ENCODE measurements at regions not wholly inside any gene's neighbourhood (a gene's known extent, or its start where the extent isn't known, plus 50 kb on each side); places are given as distances from the start of the nearest gene placed in this dataset.

GRCh38 chr22:44437216-44438055 is 60.6 kb downstream of the RTL6 start:
- Histone ChIP-seq H3K4me2 (peak overlapping the region in 3 of 11 experiments; percentile 7 to 14 (median 10); a peak in 1 of 22 replicates), H4K20me1 (peaks cover 0 to 5% (median 0%) of the 10 kb centered on the region in 11 experiments; a peak in 3 of 22 replicates), H3K36me3 (no peaks in the 10 kb centered on the region), H3K27ac (no peak overlapping the region), H3K27me3 (no peaks in the 10 kb centered on the region), H3K4me1 (peaks cover 0 to 48% (median 40%) of the 10 kb centered on the region in 10 experiments; a peak in 15 of 20 replicates), H3K4me3 (no peak overlapping the region), H3K9me3 (replicated peaks in 1 of 11) (no peaks in the 10 kb centered on the region), H3K9ac (no peak overlapping the region)
- TF ChIP-seq Cebpa-rat (IDR thresholded peaks at IDR 0.05) = no peak

- Histone ChIP-seq H3K27ac (no peak overlapping the region), H3K9ac (no peak overlapping the region), H3K27me3 (no peaks in the 10 kb centered on the region), H3K36me3 (no peaks in the 10 kb centered on the region), H3K4me2 (peak overlapping the region in 3 of 11 experiments; percentile 7 to 14 (median 10); a peak in 1 of 22 replicates), H3K9me3 (replicated peaks in 1 of 11) (no peaks in the 10 kb centered on the region), H3K4me3 (no peak overlapping the region), H3K4me1 (peaks cover 0 to 42% (median 33%) of the 10 kb centered on the region in 10 experiments; a peak in 15 of 20 replicates), H4K20me1 (peaks cover 0 to 5% (median 0%) of the 10 kb centered on the region in 11 experiments; a peak in 3 of 22 replicates)
- TF ChIP-seq Cebpa-rat (IDR thresholded peaks at IDR 0.05) = no peak
These were observed 61.3 kb downstream of the RTL6 start for GRCh38 chr22:44436736-44437135.

DNA sequence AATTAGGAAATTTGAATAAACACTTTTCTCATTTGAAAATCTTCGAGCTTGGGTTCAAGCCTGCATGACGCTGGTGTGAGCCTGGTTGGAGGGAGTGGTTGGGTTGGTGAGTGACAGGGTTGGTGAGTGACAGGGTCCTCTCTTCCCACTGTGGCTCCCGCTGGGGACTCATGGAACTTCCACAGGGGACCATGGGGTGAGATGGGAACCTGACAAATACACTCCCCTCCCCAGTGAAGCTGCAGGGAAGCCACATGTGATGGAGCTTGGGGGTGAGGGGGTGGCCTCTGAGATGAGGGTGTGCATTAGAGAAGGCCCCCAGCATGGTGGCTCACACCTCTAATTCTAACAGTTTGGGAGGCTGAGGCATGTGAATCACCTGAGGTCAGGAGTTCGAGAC is 66.8 kb downstream of the RTL6 start:
- Histone ChIP-seq H3K9ac (no peak overlapping the region), H3K4me3 (no peak overlapping the region), H3K36me3 (no peaks in the 10 kb centered on the region), H3K27me3 (no peaks in the 10 kb centered on the region), H3K9me3 (replicated peaks in 1 of 11) (no peaks in the 10 kb centered on the region), H3K27ac (no peak overlapping the region), H3K4me2 (no peak overlapping the region), H3K4me1 (no peaks in the 10 kb centered on the region), H4K20me1 (no peaks in the 10 kb centered on the region)
- TF ChIP-seq Cebpa-rat (IDR thresholded peaks at IDR 0.05) = no peak

DNA sequence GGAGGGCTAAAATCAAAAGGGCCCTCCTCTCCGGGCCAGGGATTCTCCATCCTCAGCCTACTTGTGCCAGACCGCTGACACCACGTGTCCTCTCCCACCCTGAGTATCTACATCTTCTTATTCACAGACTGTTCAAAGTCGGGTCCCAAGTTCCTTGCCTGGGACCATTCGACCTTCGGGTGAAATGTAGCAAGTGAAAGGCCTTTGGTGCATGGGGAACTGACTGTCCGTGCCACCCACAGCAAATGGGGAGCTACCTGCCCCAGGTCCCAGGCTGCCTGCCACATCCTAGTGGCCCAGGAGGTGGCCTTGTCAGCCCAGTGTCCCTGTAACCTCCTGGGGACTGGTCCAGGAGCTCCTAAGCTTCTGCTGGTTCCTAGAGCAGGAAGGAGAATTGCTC is 67.3 kb downstream of the RTL6 start:
- H3K4me2 ChIP-seq = no peak overlapping the region
- H3K27ac ChIP-seq = no peak overlapping the region
- no peak overlapping the region for H3K9ac ChIP-seq
- H3K36me3 ChIP-seq = no peaks in the 10 kb centered on the region
- no peak for TF ChIP-seq Cebpa-rat (IDR thresholded peaks at IDR 0.05)
- H3K27me3 ChIP-seq = no peaks in the 10 kb centered on the region
- no peaks in the 10 kb centered on the region for H4K20me1 ChIP-seq
- H3K4me1 ChIP-seq = no peaks in the 10 kb centered on the region
- no peaks in the 10 kb centered on the region for H3K9me3 ChIP-seq (replicated peaks in 1 of 11)
- no peak overlapping the region for H3K4me3 ChIP-seq

DNA sequence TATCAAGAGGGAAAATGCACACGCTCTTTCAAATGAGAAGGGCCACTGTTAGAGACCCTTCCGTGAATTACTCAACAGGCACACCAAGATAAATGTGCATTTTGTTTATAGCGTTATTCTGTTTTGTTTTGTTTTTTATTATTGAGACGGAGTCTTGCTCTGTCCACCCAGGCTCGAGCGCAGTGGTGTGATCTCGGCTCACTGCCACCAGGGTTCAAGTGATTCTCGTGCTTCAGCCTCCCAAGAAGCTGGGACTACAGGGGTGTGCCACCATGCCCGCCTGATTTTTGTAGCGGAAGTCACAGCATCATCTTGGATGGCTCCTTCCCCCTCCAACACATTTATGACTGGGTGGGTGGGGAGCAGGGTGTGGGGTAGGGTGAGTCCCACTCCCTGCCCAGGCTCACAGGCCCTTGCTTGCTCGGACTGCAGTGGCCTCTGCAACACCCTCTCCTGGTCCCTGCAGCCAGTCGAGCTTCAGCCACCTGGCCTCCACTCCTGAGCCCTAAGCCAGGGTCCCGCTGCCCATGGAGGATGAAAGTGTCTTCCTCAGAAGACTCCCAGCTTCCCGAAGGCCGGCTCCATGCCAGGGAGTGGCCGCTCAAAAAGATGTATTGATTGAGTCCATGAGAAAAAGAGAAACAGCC is 68.0 kb downstream of the RTL6 start:
- Histone ChIP-seq H3K4me3 (no peak overlapping the region), H3K9ac (no peak overlapping the region), H3K9me3 (replicated peaks in 1 of 11) (no peaks in the 10 kb centered on the region), H3K27ac (no peak overlapping the region), H3K4me2 (no peak overlapping the region), H4K20me1 (no peaks in the 10 kb centered on the region), H3K27me3 (no peaks in the 10 kb centered on the region), H3K4me1 (no peaks in the 10 kb centered on the region), H3K36me3 (no peaks in the 10 kb centered on the region)
- TF ChIP-seq Cebpa-rat (IDR thresholded peaks at IDR 0.05) = no peak

GRCh38 chr22:44428941-44429830 is 68.8 kb downstream of the RTL6 start:
- no peak for TF ChIP-seq Cebpa-rat (IDR thresholded peaks at IDR 0.05)
- Histone ChIP-seq H3K27ac (no peak overlapping the region), H3K36me3 (no peaks in the 10 kb centered on the region), H3K27me3 (no peaks in the 10 kb centered on the region), H3K9me3 (replicated peaks in 1 of 11) (no peaks in the 10 kb centered on the region), H4K20me1 (no peaks in the 10 kb centered on the region), H3K9ac (no peak overlapping the region), H3K4me3 (no peak overlapping the region), H3K4me1 (no peaks in the 10 kb centered on the region), H3K4me2 (no peak overlapping the region)

- no peak overlapping the region for H3K9ac ChIP-seq
- no peak overlapping the region for H3K27ac ChIP-seq
- no peaks in the 10 kb centered on the region for H3K27me3 ChIP-seq
- no peak for TF ChIP-seq Cebpa-rat (IDR thresholded peaks at IDR 0.05)
- no peaks in the 10 kb centered on the region for H3K4me1 ChIP-seq
- no peaks in the 10 kb centered on the region for H3K9me3 ChIP-seq (replicated peaks in 1 of 11)
- H3K36me3 ChIP-seq = no peaks in the 10 kb centered on the region
- H3K4me2 ChIP-seq = no peak overlapping the region
- no peaks in the 10 kb centered on the region for H4K20me1 ChIP-seq
- no peak overlapping the region for H3K4me3 ChIP-seq
These were observed 70.2 kb downstream of the RTL6 start for GRCh38 chr22:44427611-44428470.

- Histone ChIP-seq H3K9me3 (replicated peaks in 1 of 11) (peaks cover 0 to 3% (median 0%) of the 10 kb centered on the region in 11 experiments; a peak in 5 of 22 replicates), H3K4me3 (no peak overlapping the region), H3K4me2 (no peak overlapping the region), H3K27ac (no peak overlapping the region), H3K9ac (no peak overlapping the region), H4K20me1 (no peaks in the 10 kb centered on the region), H3K4me1 (no peaks in the 10 kb centered on the region), H3K36me3 (no peaks in the 10 kb centered on the region), H3K27me3 (no peaks in the 10 kb centered on the region)
- no peak for TF ChIP-seq Cebpa-rat (IDR thresholded peaks at IDR 0.05)
These were observed 71.1 kb downstream of the RTL6 start for GRCh38 chr22:44426981-44427380.
